NCI-H510A treated with DMSO at 0.1 percent for 48 hours (cell line): ENCODE measurements at regions not wholly inside any gene's neighbourhood (a gene's known extent, or its start where the extent isn't known, plus 50 kb on each side); places are given as distances from the start of the nearest gene placed in this dataset.
"Not testable (repeated sequence)": the region's sequence is repeated elsewhere in the genome, so short reads cannot be mapped to it uniquely, and the experiment has no call there.

Source experiments
- DNase-seq: peaks from one replicate; lab custom pipeline; 2025; lab: John Stamatoyannopoulos, UW

- no peak for DNase-seq
Observed at GRCh38 chr18:27579364-27579763, 394.3 kb upstream of the CHST9 start.

GRCh38 chr18:27577752-27578151 lies 392.6 kb upstream of the CHST9 start:
- no peak for DNase-seq

GRCh38 chr18:27577265-27577664 lies 392.2 kb upstream of the CHST9 start:
- no peak for DNase-seq

GRCh38 chr18:27567434-27567833 lies 382.3 kb upstream of the CHST9 start:
- DNase-seq: no peak

- DNase-seq: no peak
Observed at GRCh38 chr18:27564066-27564465, 379.0 kb upstream of the CHST9 start.

DNA sequence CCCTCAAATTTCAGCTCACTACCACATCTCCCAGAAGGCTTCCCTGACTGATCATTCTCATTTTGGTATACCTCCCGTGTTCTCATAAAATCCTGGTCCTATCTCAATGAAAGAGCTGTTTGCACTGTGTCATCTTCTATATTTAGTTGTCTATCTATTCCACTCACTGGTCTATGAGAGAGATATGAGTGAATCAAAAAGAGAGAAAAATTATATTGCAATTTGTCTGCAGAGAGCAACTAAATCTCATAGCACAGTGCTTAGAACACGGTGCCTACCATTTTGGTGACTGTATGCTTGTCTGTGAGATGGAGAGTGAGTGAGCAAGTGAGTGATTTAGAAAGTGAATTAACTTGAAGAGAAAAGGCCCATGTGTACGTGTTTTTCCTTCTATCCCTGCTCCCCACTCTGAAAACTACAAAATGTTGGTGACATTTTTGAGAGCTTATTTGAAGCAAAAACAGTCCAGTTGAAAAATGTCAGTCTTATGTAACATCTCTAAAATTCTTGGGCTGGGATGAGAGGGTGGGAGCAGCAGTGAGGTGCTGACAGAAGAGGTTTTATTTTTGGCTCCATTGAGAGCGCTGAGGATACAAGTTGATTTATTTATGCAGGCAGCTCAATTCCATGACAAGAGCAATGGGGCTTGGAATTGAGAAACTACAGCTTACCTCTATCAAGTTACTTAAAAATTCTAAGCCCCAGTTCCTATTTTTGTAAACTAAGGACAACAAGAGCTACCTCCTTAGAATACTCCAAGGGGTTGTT lies 373.5 kb upstream of the CHST9 start:
- DNase-seq: no peak

GRCh38 chr18:27556741-27557140 lies 371.6 kb upstream of the CHST9 start:
- DNase-seq: no peak

GRCh38 chr18:27549335-27550039 lies 364.4 kb upstream of the CHST9 start:
- no peak for DNase-seq

- DNase-seq: peak; percentile 93
Observed at GRCh38 chr18:27546991-27547390, 361.9 kb upstream of the CHST9 start.

DNA sequence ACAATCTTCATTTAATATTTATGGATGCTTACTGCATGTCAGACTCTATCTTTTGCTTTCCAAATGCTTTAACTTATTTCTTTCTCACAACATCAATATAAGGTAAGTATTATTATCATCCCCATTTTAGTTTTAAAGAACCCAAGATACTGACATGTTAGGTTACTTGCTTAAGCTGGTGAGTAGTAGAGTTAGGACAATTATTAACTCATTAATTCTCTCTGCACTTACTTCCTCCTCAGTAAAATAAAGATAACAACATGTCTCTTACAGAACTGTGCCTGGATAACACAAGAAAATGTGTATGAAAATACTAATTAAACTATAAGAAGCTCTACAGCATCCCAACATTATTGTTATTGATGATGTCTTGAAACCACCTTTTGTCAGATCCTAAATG lies 359.1 kb upstream of the CHST9 start:
- DNase-seq: no peak

DNA sequence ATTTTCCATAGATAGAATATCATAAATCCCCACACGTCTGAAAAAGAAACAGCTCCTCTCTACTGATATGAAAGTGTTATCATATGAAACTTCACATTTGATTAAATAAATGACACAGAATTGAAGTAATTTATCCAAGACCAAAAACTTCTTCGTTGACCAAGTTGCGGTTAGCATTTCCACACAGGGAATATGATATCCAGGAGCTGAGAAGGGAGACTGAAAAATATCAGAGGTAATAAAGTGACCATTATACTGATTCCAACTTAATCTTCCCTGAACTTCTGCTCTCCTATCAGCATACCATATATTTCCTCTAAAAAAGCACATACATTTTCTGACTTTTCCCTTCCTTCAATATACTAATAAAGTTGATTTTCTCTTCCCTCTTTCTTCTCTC lies 356.2 kb upstream of the CHST9 start:
- no peak for DNase-seq

DNA sequence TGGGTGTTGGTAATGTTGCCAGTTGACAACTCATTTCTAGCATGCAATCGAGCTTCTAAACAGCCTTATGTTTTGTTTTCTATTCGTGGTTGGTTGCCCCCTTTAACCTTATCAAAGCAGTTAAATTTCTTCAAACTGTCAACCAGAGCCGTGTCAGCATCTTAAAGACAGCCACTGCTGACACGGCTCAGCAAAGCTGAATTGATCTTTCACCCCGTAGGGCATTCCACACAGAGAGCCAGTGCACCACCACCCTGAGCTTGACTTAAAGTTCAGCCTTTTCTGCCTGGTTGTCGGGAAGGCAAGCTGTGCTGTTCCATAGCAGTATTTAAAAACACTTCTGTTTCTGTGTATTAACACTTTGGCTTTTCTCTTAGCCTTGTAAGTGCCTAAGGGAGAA lies 355.0 kb upstream of the CHST9 start:
- no peak for DNase-seq

GRCh38 chr18:27528925-27529521 lies 343.9 kb upstream of the CHST9 start:
- no peak for DNase-seq

DNA sequence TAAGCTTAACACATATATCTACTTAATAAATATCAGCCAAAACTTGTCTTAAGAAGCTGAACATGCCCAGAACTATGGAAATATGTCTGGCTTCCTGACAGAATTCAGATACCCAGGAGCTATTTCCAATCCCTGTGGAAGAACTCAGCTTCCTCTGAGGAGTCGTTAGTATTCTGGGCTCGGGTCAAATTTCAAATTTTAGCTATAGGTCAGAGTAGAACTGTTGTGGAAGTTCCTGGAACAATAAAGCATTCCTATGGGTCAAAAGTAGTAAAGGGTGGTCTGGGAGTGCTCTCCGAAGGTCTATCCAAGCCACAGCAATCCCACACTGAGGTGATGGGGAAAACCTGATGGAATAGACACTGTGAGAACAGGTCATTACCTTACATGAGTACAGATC lies 342.7 kb upstream of the CHST9 start:
- DNase-seq: no peak

- DNase-seq: no peak
Observed at GRCh38 chr18:27520401-27520800, 335.3 kb upstream of the CHST9 start.

DNA sequence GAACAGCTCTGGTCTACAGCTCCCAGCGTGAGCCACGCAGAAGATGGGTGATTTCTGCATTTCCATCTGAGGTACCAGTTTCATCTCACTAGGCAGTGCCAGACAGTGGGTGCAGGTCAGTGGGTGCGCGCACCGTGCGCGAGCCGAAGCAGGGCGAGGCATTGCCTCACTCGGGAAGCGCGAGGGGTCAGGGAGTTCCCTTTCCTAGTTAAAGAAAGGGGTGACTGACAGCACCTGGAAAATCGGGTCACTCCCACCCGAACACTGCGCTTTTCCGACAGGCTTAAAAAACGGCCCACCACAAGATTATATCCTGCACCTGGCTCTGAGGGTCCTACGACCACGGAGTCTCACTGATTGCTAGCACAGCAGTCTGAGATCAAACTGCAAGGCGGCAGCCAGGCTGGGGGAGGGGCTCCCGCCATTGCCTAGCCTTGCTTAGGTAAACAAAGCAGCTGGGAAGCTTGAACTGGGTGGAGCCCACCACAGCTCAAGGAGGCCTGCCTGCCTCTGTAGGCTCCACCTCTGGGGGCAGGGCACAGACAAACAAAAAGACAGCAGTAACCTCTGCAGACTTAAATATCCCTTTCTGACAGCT lies 325.0 kb upstream of the CHST9 start:
- DNase-seq: not testable (repeated sequence)

DNA sequence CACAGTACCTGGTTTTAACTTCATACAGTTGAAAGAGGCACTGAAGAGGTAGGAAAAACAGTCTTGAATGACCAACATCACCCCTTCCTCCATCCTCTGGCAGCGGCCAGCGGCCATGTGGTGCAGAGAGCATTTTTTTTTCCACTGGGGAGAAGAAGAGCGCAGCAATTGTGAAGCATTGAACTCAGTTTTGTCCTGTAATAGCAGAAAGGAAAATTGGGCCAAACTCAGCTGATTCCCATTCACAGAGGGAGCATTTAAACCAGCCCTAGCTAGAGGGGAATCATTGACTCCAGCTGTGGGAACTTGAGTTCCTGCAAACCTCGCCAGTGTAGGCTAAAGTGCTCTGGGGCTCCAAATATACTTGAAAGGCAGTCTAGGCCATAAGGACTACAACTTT lies 316.6 kb upstream of the CHST9 start:
- DNase-seq: no peak

DNA sequence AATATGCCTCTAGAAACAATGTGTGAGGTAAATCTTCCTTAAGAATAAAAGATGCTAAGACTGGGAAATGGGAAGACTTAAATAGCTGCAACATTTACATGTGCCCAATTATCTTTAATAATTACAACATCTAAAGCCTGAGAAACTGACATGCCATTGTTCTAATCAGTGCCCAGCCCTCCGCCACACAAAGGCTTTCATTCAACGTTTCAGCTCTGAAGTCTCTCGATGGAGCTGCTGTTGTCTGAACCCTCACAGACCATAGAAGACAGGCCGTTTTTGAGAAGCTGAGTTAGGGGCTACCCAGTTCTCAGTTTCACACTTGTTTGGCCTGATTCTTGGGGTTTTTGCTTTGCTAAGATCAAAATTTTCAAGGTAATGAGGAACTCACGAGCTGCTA lies 315.4 kb upstream of the CHST9 start:
- no peak for DNase-seq

DNA sequence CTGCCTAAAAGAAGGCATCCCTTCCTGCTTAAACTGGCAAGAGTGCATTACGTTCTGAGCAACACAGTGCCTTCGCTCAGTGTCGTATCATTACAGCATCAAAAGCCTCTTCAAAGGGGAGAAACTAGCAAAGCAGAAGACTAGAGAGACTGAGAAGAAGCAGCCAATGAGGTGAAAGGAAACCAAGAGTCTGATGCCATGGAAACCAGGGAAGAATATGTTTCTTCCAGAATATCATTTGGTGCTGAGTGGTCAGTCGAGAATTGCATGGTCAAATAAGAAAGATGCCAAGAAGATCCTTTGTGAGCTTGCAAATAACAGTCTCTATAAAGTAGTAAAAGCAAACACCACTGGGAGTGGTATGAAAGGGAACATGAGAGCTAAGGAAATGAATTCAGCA lies 312.1 kb upstream of the CHST9 start:
- DNase-seq: no peak

DNA sequence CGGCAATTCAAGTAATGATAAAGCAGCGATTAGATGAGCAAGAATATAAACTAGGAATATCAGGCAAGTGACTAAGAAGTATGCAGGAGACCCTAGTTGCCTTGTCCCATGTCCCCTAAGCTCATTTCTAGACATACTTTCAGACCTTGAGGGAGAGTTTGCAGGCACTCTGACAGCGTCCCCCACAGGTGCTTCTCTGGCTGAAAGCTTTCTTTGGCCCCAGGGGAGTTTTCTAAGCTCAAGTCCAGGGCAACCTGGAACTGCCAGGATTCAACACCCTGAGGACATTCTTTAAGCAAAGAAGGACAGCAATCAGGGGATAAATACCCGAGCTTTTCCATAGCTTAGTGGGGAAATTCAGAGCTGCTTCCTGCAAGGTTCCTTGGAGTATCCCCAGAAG lies 308.1 kb upstream of the CHST9 start:
- no peak for DNase-seq

DNA sequence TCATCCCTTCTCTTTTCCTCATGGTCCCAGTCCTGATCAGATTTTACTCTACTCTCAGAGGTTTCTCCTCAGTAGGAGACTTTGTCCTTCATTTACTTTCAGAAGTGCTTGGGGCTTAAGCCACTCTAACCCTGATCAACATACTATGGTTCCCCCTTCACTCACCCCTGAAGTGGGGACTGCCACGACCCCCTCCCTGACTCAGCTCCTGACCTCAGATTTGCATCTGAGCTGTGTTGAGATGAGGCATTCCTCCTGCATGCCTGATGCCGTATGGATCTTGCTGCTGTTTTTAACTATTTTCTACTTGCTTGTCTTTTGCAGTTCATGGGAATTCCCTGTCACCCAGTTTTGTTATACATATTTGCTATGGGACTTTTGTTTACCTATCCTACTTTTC lies 306.7 kb upstream of the CHST9 start:
- no peak for DNase-seq

DNA sequence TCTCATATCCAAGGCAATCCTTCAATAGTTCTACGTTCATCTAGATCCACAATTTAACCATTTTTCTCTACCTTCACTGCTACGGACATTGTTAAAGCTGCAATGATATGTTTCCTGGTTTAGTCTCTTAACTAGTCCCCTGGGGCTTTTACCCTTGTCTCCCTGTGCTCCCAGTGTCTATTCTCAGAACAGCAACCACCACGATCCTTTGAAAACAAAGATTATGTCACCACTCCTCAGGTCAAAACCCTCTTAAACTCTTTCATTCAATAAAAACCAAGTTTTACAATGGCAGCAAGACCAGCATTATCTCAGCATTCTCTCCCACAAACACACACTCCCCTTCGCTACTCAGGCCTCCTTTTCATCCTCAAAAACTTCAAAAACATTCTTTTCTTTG lies 298.2 kb upstream of the CHST9 start:
- no peak for DNase-seq

DNA sequence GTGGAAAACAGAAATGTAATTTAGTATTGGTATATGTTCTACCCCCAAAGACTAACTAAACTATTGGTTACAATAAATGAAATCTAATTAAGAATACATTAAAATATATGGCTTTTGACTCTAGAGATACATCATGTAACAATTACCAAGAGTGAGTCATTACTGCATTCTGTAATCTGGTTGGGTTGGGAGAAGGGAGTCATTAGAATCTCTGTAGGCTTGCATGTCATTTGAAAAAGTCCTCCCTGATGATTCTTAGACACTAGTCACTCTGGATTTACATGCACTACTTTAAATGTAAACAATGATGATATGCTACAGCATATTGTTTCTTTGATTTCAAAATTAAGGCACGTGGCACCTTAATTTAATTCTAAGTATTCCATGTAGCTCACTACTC lies 293.4 kb upstream of the CHST9 start:
- DNase-seq: no peak
